Neural crest cell (in vitro differentiated cells): ENCODE measurements at regions not wholly inside any gene's neighbourhood (a gene's known extent, or its start where the extent isn't known, plus 50 kb on each side); places are given as distances from the start of the nearest gene placed in this dataset.
A peak's percentile ranks its signal among the peaks of the same experiment; 100 is the strongest.
"Not testable (repeated sequence)": the region's sequence is repeated elsewhere in the genome, so short reads cannot be mapped to it uniquely, and the experiment has no call there.

Experiments used
- DNase-seq: peaks from one replicate; pipeline ENCODE4 v3.0.0; 2021; ENCODE audit warnings: low read depth, mixed read lengths, low spot score
- H3K27ac Mint-ChIP-seq: one replicate; pipeline ENCODE4 v1.8.0; 2021; ENCODE audit warnings: mild to moderate bottlenecking, mixed read lengths; ENCODE audit not compliant: unreplicated experiment
- H3K27me3 Mint-ChIP-seq: 2 replicates; pipeline ENCODE4 v1.8.0; 2021; ENCODE audit warnings: low read depth, mild to moderate bottlenecking, mixed read lengths
- H3K36me3 Mint-ChIP-seq: 2 replicates; pipeline ENCODE4 v1.8.0; 2021; ENCODE audit warnings: low read depth, mild to moderate bottlenecking, mixed read lengths
- H3K4me1 Mint-ChIP-seq: 2 replicates; pipeline ENCODE4 v1.8.0; 2021; ENCODE audit warnings: mixed read lengths
- H3K4me3 Mint-ChIP-seq: one replicate; pipeline ENCODE4 v1.8.0; 2021; ENCODE audit warnings: mild to moderate bottlenecking, mixed read lengths
- H3K9me3 Mint-ChIP-seq: 2 replicates; pipeline ENCODE4 v1.8.0; 2021; ENCODE audit warnings: mixed read lengths
- CTCF ChIP-seq: fragments of 200-600 bp; sonication (generic); conservative IDR thresholded peaks from 2 replicates; pipeline ENCODE4 v1.5.0; 2021; ENCODE audit warnings: antibody characterized with exemption, mild to moderate bottlenecking

- Mint-ChIP-seq H3K27me3 (no peaks in the 10 kb centered on the region), H3K4me3 (no peak overlapping the region), H3K36me3 (peaks cover 4% of the 10 kb centered on the region), H3K9me3 (peaks cover 6% of the 10 kb centered on the region), H3K27ac (no peak overlapping the region), H3K4me1 (peaks cover 19% of the 10 kb centered on the region)
- DNase-seq: no peak
- no peak for TF ChIP-seq CTCF
Measured at GRCh38 chr10:9339716-9340115, 1285.2 kb downstream of the GATA3 start.

- Mint-ChIP-seq H3K9me3 (peaks cover 13% of the 10 kb centered on the region), H3K4me3 (no peak overlapping the region), H3K4me1 (peaks cover 19% of the 10 kb centered on the region), H3K27me3 (no peaks in the 10 kb centered on the region), H3K27ac (peak overlapping the region; percentile 13), H3K36me3 (peaks cover 9% of the 10 kb centered on the region)
- TF ChIP-seq CTCF: peak; percentile 90
- no peak for DNase-seq
Measured at GRCh38 chr10:9342885-9343570, 1288.5 kb downstream of the GATA3 start.

GRCh38 chr10:9347933-9348332 lies 1293.4 kb downstream of the GATA3 start:
- H3K36me3 Mint-ChIP-seq, H3K4me3 Mint-ChIP-seq, H3K4me1 Mint-ChIP-seq, H3K27me3 Mint-ChIP-seq, DNase-seq: not testable (repeated sequence)
- peaks cover 18% of the 10 kb centered on the region for H3K9me3 Mint-ChIP-seq
- H3K27ac Mint-ChIP-seq: peak overlapping the region; percentile 64

GRCh38 chr10:9357471-9357870 lies 1303.0 kb downstream of the GATA3 start:
- Mint-ChIP-seq H3K4me3 (no peak overlapping the region), H3K36me3 (no peaks in the 10 kb centered on the region), H3K27ac (no peak overlapping the region), H3K9me3 (peaks cover 3% of the 10 kb centered on the region), H3K27me3 (no peaks in the 10 kb centered on the region), H3K4me1 (no peaks in the 10 kb centered on the region)
- TF ChIP-seq CTCF: no peak
- DNase-seq: no peak

- Mint-ChIP-seq H3K36me3 (no peaks in the 10 kb centered on the region), H3K4me3 (no peak overlapping the region), H3K27me3 (no peaks in the 10 kb centered on the region), H3K9me3 (no peaks in the 10 kb centered on the region), H3K4me1 (no peaks in the 10 kb centered on the region), H3K27ac (no peak overlapping the region)
- no peak for DNase-seq
- TF ChIP-seq CTCF: no peak
Measured at GRCh38 chr10:9362721-9363120, 1308.2 kb downstream of the GATA3 start.

- H3K4me3 Mint-ChIP-seq: no peak overlapping the region
- TF ChIP-seq CTCF: no peak
- no peak overlapping the region for H3K27ac Mint-ChIP-seq
- no peak for DNase-seq
- H3K9me3 Mint-ChIP-seq: peaks cover 12% of the 10 kb centered on the region
- H3K4me1 Mint-ChIP-seq: peaks cover 11% of the 10 kb centered on the region
- peaks cover 7% of the 10 kb centered on the region for H3K36me3 Mint-ChIP-seq
- no peaks in the 10 kb centered on the region for H3K27me3 Mint-ChIP-seq
Measured at GRCh38 chr10:9379183-9379582, 1324.7 kb downstream of the GATA3 start.
